IPS-11a (cell line): ENCODE measurements at regions not wholly inside any gene's neighbourhood (a gene's known extent, or its start where the extent isn't known, plus 50 kb on each side); places are given as distances from the start of the nearest gene placed in this dataset.
"Not testable (repeated sequence)": the region's sequence is repeated elsewhere in the genome, so short reads cannot be mapped to it uniquely, and the experiment has no call there.

ENCODE experiments used
- H3K4me3 ChIP-seq: one replicate; pipeline ENCODE4 v1.5.1; 2013; ENCODE audit warnings: low read depth, low read length, control low read depth

DNA sequence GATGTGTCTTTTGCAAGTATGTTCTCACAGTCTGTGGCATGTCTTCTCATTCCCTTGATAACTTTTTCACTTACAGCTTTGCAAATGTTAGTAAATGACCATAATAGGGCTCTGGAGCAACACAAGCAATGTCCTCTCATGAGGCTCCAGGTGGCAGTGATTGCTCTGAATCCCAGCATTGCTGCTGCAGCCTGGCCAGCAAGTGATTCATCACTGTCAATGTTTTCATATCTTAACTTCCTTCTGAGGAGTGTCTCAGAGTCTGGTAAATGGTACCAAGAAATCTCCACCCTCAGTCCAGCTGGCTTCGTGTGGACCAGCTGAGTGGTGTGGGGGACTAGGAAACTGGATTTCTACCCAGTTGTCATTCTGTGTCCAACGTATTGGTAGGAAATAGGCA lies 139.6 kb downstream of the MYLK4 start:
- H3K4me3 ChIP-seq: no peak overlapping the region

DNA sequence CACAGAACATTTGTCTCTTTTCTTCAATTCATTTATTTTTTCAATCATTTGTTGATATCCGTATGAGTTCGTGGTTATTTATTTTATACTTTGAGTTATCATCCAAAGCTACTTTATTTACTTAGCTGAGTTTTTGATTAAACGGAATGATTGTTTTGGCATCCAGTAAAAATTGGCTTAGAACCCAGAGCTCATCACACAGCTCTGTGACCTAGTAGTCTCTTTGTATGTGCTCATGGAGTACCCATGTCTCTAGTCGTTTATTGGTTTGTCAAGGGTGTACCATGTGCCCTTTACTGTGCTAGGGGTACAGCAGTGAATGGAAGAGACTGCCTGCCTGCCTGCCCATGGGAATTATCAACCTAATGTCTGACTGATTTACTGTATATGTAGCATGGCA lies 142.2 kb downstream of the MYLK4 start:
- no peak overlapping the region for H3K4me3 ChIP-seq

DNA sequence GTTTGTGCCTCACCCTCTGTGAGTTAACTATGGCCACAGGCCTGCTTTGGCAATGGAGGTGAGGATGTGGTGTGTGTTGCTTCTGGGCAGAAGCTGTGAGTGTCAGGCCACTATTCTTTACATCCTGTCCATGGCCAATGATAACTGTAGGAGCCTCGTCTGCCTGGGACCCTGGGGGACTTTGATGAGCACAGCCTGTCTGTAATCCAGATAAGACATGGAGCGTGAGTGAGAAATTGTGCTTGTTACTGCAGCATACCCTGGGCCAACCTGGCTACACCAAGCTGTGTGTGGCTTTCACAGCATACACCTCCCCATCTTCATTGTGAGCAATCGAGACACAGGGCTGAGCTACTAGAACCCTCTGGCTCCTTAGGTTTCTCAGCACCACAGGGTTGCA lies 150.4 kb downstream of the MYLK4 start:
- H3K4me3 ChIP-seq: no peak overlapping the region

DNA sequence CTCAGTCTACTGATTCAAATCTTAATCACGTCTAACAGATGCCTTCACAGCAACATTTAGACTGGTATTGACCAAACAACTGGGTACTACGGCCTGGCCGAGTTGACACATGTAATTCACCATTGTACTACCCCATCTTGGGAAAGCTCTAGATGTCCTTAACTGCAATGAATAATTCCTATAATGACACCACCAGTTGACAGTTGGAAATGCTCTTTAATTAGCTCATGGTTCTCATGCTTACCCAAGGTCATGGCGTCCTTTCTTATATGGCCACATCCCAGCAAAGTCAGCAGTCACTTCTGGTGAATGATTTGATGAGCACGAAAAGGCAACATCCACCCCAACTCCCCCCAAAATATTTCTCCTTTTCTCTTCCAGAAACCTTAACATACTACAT lies 150.9 kb downstream of the MYLK4 start:
- H3K4me3 ChIP-seq: no peak overlapping the region

DNA sequence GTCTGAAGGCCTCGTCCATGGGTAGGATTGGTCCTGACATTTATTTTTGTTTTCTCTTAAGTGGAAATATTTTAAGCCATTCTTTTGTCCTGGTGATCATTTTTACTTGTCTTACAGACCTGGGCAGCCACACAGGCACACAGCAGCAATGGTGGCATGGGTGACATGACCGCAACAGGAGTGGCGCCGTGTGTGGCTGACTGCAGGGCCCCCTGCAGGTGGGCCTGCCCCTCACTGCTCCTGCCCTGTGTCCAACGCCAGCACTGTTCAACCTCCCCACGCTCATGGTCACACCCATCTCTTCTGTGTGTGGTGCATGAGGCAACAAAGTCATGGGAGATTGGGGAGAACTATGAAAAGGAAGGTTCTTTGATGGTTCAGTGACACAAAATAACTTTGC lies 151.9 kb downstream of the MYLK4 start:
- no peak overlapping the region for H3K4me3 ChIP-seq

DNA sequence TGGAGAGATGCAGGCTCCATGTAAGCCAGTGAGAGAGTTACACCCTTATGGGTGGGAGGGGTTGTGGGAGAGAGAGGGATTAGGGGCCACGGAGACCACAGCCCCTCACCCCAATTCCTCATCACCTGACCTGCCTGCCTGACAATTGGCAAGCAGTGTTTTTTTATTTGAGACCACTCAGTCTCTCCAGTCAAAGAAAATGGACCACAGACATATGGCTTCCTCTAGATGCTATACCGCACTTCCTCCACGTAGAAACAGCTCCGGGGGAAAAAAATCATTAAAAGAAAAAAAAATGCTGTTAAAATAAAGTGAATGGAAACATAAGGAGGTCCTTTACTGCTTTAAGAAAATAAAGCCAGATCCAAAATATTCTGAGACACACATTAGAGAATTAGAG lies 152.7 kb downstream of the MYLK4 start:
- no peak overlapping the region for H3K4me3 ChIP-seq

DNA sequence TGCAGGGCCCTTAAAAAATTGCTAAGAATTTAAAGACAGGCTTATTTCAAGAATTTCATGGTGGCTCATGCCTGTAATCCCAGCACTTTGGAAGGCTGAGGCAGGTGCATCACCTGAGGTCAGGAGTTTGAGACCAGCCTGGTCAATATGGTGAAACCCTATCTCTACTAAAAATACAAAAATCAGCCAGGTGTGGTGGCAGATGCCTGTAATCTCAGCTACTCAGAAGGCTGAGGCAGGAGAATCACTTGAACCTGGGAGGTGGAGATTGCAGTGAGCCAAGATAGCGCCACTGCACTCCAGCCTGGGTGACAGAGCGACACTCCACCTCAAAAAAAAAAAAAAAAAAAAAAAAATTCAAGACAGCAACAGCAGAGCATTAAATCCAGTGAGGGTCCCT lies 153.3 kb downstream of the MYLK4 start:
- H3K4me3 ChIP-seq: not testable (repeated sequence)

DNA sequence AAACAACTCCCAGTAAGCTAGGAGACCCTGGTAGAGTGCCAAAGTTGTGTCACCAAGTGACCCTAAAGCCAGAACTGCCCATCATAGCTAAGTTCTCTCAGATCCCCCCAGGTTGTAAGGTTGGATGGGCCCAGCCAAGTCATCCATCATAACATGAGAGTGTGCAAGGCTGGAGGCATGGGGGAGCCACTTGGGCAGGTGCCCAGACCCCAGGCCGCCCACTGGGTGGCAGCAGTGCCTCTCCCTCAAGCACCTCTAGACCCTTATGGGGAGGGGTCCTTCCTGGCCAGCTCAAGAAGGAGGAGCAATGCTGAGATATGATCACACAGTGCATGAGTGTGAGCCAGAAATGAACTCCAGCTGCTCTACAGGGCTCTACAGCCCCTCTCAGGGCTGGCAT lies 154.5 kb downstream of the MYLK4 start:
- no peak overlapping the region for H3K4me3 ChIP-seq

DNA sequence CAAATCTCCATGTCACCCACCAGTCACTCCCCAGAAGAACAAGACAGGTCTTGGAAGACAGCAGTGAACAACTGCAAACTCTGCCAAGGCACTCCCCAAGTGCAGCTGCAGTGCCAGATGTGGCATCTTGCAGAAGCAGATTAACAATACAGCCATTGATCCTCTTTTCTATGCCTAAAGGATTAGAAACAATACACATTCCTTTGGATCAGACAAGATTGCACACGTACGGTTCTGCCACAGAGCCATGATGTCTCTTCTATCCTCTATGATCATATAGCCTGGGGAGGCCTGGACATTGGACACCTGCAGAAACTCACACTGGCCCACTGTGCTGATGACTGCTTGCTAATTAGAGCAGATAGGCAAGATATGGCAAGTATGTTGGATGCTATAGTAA lies 155.9 kb downstream of the MYLK4 start:
- H3K4me3 ChIP-seq: no peak overlapping the region

DNA sequence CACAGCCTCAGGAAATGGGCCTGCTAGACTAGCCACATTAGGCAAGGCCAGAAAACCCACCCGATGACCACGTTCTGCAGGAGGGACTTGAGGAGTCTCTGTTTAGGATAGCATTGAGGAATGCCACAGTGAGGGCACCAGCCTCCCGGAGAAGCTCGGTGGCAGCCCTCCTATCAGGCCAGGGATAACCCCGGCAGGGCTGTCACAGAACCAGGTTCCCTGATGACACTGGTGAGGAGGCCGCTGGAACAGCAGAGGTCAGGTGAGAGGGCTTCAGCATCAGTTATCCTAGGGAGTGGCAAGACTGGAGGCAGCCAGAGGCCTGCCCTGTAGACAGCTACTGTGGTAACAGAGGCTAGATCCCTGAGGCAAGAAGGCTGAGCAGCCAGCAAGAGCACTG lies 157.6 kb downstream of the MYLK4 start:
- H3K4me3 ChIP-seq: no peak overlapping the region

DNA sequence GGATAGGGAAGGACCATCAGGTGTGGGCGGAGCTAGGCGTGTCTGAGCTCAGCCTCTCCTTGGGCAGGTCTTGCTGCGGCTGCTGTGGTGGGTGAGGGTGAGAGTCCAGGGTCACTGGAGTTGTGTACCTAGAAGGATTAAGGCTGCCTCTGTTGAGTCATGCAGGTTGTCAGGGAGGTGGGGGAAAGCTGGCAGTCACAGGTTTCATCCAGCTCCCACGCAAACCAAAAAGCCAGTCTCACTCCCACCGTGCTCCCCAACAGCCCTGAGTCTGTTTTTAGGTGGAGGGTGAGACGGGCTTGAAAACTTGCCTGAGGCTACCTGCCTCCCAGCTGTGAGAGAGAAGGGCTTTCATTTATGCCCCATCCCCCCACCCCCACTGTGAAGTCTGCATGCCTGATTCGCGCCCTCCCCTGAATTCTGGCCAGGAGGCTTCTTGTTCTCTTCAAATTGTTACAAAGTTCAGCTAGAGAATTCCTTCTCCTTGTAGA lies 161.5 kb downstream of the MYLK4 start:
- H3K4me3 ChIP-seq: no peak overlapping the region

DNA sequence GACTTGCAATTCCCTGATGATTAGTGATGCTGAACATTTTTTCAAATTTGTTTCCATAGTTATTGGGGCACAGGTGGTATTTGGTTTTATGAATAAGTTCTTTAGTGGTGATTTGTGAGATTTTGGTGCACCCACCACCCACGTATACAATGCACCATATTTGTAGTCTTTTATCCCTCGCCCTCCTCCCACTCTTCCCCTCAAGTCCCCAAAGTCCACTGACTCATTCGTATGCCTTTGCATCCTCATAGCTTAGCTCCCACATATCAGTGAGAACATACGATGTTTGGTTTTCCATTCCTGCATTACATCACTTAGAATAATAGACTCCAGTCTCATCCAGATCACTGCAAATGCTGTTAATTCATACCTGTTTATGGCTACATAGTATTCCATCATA lies 167.3 kb downstream of the MYLK4 start:
- H3K4me3 ChIP-seq: no peak overlapping the region

DNA sequence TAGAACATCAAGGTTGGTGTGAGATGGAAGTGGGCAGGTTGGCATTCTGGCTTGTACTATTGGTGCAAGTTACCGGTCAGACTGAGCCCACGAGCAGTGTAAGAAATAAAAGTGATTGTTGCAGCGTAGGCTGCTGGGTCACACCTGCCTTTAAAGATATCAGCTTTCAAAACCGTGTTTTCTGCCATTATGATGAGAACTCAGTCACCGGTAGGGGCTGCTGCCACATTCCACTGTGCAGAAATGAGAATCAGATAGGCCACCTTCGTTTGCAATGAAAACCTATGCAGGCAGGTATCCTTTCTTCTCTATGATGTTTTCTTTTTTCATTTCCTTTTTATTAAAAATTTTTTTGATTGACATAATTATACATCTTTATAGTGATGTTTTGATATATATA lies 168.5 kb downstream of the MYLK4 start:
- no peak overlapping the region for H3K4me3 ChIP-seq

DNA sequence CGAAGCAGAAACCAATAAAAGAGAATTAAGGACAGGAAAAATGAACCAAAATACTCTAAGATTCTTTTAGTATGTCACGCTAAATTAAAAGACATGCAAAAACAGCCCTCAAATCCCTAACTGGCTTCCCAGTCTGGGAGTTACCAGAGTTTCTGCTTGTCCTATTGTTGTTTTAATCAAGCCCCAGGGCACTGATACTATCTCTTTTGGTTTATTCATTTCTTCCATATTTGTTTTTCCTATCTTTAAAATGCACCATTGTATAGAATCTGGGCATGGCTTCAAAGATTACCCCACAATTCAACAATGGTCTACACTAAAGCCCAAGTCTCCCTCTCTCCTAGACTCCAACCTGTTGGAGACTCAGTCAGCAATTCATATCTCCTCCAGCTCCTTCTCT lies 169.1 kb downstream of the MYLK4 start:
- no peak overlapping the region for H3K4me3 ChIP-seq

DNA sequence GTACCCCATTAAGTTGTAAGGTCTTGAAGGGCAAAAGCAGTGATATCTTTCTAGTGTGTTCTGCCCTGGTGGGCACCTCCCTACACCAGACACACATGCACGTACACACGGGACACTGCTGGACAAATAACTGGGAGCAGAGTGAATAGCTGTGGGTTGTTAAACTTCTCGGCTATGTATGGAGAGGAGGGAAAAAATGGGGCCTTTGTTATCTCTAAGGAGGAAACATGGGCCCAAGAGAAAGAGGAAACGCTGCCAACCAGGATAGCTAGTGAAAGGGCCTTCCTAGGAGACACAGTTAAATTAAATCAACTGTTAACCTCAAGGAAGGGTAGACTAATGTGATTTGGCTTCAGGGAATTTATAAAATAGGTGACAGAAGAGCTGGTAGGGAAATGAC lies 169.7 kb downstream of the MYLK4 start:
- no peak overlapping the region for H3K4me3 ChIP-seq

DNA sequence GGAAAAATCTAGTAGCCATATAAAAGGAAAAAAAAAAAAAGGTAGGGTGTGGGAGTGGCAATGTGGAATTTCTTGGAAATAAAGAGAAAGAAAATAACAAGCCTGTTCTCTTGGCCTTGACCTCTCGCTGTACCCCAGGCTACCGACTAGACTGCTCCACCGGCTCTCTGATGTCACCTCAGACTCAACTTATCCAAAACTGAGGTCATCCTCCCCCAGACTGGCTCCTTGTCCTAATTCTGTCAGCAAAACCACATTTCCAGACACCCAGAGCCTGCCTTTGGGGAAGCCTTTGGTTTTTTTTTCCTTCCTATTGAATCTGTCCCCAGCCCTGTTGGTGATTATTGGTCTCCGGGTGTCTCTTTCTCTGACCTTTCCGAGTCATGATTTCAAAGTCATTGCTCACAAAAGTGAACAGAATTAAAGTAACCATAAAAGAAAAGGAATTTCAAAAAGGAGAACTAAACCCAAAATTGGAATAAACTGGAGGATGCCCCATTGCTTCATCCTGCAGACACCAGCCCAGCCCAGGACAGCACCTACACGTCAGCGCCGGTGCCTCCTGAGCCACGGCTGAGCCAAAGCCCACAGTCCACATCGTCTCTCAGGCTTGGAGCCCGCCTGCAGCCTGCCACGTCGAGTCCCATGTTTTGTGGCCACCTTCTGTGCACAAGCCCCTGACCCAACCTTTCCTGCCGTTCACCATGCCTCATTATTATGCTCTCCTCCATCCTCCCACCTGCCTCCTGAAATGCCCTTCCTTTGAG lies 170.7 kb downstream of the MYLK4 start:
- H3K4me3 ChIP-seq: no peak overlapping the region

DNA sequence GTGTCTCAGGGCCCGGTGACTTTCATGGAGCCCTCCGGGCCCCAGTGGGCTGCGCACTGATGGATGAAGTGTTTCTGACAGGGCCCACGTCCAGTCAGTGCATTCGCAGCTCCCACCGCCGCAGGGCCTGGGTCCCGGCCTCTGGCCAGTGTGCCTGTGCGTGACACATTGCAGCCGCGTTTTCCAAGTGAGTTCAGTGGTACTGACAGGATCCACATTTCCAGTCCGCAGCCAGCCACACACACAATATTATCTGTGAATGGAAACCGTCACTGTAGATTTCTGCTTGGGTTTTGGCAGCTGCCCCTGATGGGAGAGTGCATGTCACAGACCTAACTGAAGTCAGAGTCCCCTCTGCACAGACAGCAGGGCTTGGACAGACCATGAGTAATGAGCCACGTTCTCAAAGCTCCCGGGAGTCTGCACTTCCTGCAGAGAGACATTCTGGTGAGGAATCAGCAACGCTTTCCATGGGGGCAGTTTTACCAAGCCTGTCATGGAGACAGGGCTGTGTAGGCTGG lies 171.4 kb downstream of the MYLK4 start:
- H3K4me3 ChIP-seq: no peak overlapping the region

DNA sequence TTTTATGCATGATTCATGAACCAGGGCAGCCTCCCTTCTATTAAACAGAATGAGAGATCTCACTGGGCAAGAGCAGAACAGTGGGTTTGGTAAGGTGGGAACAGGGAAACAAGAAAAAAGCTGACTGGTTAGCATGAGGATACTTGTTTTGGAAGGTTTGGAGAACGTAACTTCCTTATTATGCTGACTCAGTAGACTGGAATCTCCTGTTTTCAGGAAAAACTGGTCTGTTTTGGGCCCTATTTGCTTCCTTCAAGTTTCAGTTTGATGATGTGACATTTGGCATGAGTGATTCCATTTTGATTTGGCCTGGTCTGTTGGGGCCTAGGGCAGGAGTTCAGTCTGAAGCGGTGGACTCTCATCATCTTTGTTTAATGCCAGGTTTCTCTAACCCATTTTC lies 172.0 kb downstream of the MYLK4 start:
- H3K4me3 ChIP-seq: no peak overlapping the region

DNA sequence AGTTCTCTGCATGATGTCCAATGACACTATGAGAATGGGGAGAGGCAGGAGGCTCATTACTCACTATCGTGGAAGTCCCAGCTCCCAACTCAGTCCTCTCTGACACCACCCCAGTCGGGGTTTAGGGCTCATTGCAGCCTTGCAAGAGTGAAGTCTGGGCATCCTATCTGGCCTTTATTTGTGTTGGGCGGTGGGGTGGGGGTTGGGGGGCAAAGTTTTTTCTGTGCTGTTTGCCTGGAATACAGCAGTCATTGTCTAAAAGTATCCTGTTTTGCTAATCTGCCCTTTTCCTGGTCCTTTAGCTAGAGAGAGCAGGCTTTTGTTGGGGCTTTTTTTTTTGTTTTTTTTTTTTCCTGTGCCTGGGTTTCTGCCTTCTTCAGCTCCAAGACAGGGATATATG lies 174.2 kb downstream of the MYLK4 start:
- no peak overlapping the region for H3K4me3 ChIP-seq

DNA sequence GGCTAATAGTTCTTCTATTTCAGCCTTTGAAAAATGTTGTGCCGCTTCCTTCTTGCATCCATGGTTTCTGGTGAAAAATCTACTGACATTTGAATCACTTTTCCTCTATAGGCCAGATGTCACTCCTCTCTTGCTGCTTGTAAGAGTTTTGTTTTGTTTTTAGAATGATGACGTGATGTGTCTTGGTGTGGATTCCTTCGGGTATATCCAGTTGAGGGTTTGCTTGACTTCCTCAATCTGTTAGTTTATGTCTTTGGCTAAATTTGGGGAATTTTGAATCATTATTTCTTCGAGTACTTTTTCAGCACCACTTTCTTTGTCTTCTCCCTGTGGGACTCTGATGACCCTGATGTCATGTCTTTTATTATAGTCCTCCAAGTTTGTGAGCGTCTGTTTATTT lies 175.5 kb downstream of the MYLK4 start:
- no peak overlapping the region for H3K4me3 ChIP-seq

DNA sequence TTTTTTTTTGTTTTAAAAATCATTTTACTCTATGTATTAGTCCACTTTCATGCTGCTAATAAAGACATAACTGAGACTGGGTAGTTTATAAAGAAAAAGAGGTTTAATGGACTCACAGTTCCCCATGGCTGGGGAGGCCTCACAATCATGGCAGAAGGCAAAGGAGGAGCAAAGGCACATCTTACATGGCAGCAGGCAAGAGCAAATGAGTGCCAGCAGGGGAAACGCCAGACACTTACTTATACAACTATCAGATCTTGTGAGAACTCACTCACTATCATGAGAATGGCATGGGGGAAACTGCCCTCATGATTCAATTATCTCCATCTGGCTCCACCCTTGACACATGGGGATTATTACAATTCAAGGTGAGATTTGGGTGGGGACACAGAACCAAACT lies 181.3 kb downstream of the MYLK4 start:
- H3K4me3 ChIP-seq: not testable (repeated sequence)

DNA sequence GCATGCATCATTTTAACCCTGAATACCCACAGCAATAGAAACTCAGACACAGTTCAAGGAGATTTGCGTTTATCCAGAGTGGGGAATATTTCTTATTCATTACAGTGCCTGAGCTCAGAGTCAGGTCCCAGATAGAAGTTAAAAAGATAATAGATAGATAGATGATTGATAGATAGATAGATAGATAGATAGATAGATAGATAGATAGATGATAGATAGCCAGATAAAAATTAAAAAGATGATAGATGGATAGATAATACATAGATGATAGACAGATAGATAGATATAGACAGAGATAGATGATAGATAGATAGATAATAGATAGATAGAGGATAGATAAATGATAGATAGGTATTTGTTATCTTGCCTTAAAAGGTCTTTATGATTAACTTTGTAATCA lies 184.7 kb downstream of the MYLK4 start:
- H3K4me3 ChIP-seq: no peak overlapping the region

DNA sequence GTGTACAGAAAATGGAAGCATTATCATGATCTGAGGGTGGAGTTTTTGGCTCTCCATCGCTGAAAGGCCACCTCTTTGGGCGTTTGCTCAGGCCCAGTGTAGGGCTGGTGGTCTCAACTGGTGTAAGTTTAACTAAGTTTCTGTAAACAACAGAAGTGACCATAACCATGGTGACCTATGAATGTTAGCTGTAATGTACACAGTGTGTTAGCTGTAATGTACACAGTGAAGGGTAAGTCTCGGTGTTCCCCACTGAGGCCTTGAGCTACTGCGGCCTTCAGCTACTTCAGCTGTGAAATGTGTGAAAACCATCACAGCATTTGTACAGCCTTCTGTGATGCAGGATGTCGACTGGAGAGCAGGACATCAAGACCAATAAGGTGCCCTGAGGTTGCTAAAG lies 185.2 kb downstream of the MYLK4 start:
- H3K4me3 ChIP-seq: no peak overlapping the region
